22Rv1 (cell line): ENCODE measurements at regions not wholly inside any gene's neighbourhood (a gene's known extent, or its start where the extent isn't known, plus 50 kb on each side); places are given as distances from the start of the nearest gene placed in this dataset.

Source experiments
- CTCF ChIP-seq: fragments of 450-650 bp; IDR thresholded peaks from 2 replicates; pipeline ENCODE4 v1.5.1; 2017; ENCODE audit warnings: mild to moderate bottlenecking
- ZFX ChIP-seq: fragments of 450-650 bp; IDR thresholded peaks from 2 replicates; pipeline ENCODE4 v1.6.1; 2017; ENCODE audit warnings: antibody characterized with exemption, borderline replicate concordance

- TF ChIP-seq CTCF (no peak), ZFX (no peak)
These were observed 323.3 kb downstream of the DHX15 start for GRCh38 chr4:24260923-24261564.
